Muscle of leg (tissue), 3 donors: ENCODE measurements at regions not wholly inside any gene's neighbourhood (a gene's known extent, or its start where the extent isn't known, plus 50 kb on each side); places are given as distances from the start of the nearest gene placed in this dataset.

Experiments used
- DNase-seq: peaks from one replicate; pipeline ENCODE4 v3.0.0; 2013
- H3K27ac ChIP-seq: one replicate; pipeline ENCODE4 v1.5.1; 2013; ENCODE audit warnings: mild to moderate bottlenecking, low read length, control low read depth
- H3K27me3 ChIP-seq: one replicate; pipeline ENCODE4 v1.6.1; 2013; ENCODE audit warnings: low read length; ENCODE audit not compliant: control insufficient read depth, insufficient read depth
- H3K36me3 ChIP-seq: one replicate; pipeline ENCODE4 v1.6.1; 2013; ENCODE audit warnings: low read length; ENCODE audit not compliant: control insufficient read depth, insufficient read depth
- H3K4me1 ChIP-seq: one replicate; pipeline ENCODE4 v1.6.1; 2013; ENCODE audit warnings: low read length; ENCODE audit not compliant: control insufficient read depth, insufficient read depth
- H3K4me3 ChIP-seq: one replicate; pipeline ENCODE4 v1.5.1; 2013; ENCODE audit warnings: low read length, control low read depth
- H3K9me3 ChIP-seq: replicated peaks from 2 replicates; pipeline ENCODE4 v1.6.1; 2013; ENCODE audit warnings: low read depth, low read length; ENCODE audit not compliant: control insufficient read depth
- WGBS: methylation state at CpG from one replicate; pipeline ENCODE4 v1.1.5; 2013; ENCODE audit warnings: missing lambda C conversion rate; ENCODE audit not compliant: insufficient coverage; 5-methylcytosine and 5-hydroxymethylcytosine counted together

DNA sequence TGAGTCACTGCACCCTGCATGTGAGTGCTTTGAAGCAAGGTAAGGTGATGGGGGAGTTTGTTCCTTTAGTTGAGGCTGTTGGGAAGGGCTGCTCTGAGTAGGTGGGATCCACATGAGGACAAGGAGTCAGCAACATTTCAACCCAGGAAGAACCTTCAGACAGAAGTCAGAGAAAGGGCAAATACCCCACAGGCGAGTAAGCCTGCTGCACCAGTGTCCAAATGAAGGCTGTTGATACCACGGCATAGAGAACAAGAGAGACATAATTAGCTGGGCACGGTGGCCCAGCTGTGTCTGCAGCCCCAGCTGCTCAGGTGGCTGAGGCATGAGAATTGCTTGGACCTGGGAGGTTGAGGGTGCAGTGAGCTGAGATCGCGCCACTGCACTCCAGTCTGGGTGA lies 54.3 kb upstream of the CLMP start:
- WGBS, result 79% methylated on average over 5 of the region's 5 CpGs
- DNase-seq, result no peak
- Histone ChIP-seq H3K4me1 (peaks cover 13% of the 10 kb centered on the region), H3K27me3 (no peaks in the 10 kb centered on the region), H3K27ac (no peak overlapping the region), H3K9me3 (no peaks in the 10 kb centered on the region), H3K4me3 (no peak overlapping the region), H3K36me3 (no peaks in the 10 kb centered on the region)

DNA sequence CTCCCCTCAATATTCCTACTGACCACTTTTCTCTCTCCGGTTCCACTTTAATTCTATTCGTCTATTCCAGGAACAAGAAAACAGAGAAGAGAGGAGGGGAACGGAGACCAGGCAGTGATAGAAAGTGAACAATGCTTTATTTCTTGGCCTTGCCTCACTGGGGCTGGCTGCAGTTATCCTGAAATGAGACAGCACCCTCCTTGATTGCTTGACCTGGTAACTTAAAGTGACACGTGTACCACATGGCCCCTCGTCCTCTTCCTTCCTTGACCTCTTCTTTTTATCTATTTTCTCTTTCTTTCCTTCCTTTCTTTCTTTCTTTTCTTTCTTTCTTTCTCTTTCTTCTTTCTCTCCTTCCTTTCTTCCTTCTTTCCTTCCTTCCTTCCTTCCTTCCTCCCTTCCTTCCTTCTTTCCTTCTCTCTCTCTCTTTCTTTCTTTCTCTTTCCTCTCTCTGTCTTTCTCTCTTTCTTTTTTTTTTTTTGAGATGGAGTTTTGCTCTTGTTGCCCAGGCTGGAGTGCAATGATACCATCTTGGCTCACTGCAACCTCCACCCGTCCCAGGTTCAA lies 52.8 kb upstream of the CLMP start:
- no peaks in the 10 kb centered on the region for H3K27me3 ChIP-seq
- H3K36me3 ChIP-seq, result no peaks in the 10 kb centered on the region
- H3K4me1 ChIP-seq, result peaks cover 13% of the 10 kb centered on the region
- no peak overlapping the region for H3K27ac ChIP-seq
- whole genome bisulfite sequencing, result 29% methylated on average over 2 of the region's 6 CpGs
- H3K9me3 ChIP-seq, result no peaks in the 10 kb centered on the region
- no peak for DNase-seq
- H3K4me3 ChIP-seq, result no peak overlapping the region

DNA sequence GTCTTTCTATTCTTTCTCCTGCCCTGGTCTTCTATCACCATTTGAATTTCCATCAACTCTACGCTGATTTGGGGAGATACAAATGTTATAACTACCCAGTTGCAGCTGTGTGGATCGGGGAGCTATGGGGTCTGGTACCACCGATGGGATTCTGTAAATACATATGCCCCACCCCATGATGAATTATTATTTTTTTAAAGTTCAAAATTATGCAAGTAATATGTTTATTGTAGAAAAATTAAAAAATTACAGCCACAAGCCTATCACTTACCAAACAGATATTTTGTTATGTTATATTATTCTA lies 52.4 kb upstream of the CLMP start:
- no peak overlapping the region for H3K27ac ChIP-seq
- H3K27me3 ChIP-seq, result no peaks in the 10 kb centered on the region
- H3K9me3 ChIP-seq, result no peaks in the 10 kb centered on the region
- WGBS, result no CpG with 5 or more reads among the region's 3 CpGs
- H3K4me3 ChIP-seq, result no peak overlapping the region
- no peak for DNase-seq
- no peaks in the 10 kb centered on the region for H3K36me3 ChIP-seq
- peaks cover 13% of the 10 kb centered on the region for H3K4me1 ChIP-seq

DNA sequence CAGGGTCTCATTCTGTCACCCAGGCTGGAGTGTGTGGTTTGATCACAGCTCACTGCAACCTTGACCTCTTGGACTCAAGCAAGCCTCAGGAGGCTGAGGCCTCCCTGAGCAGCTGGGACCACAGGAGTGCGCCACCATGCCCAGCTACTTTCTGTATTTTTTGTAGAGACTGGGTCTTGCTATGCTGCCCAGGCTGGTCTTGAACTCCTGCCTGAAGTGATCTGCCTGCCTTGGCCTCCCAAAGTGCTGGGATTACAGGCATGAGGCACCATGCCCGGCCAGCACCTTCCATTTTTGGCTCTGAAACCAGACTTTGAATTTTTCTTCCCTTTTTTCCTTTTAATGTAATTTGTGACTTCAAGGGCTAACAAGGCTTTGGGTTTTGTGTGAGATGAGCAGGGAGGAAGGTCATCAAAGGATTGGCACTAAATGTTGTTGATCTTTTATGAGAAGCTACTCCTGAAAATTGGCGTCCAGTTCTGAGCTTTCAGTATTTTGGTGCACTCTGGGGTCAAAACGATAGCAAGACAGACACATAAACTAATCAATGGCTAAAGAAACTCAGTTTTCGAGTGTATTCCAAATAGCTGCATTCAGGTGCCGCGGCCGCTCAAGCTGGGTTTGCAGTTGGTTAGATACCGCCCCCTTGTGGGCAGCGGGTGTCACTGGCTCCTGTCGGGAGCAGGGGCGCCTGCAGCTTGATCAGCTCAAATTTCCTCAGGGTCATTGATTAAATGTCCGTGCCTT lies 51.9 kb upstream of the CLMP start:
- peak; percentile 88 for DNase-seq
- no peaks in the 10 kb centered on the region for H3K9me3 ChIP-seq
- H3K27ac ChIP-seq, result no peak overlapping the region
- H3K27me3 ChIP-seq, result no peaks in the 10 kb centered on the region
- no peaks in the 10 kb centered on the region for H3K36me3 ChIP-seq
- peaks cover 11% of the 10 kb centered on the region for H3K4me1 ChIP-seq
- H3K4me3 ChIP-seq, result no peak overlapping the region
- 2% methylated on average over 8 of the region's 13 CpGs for WGBS

DNA sequence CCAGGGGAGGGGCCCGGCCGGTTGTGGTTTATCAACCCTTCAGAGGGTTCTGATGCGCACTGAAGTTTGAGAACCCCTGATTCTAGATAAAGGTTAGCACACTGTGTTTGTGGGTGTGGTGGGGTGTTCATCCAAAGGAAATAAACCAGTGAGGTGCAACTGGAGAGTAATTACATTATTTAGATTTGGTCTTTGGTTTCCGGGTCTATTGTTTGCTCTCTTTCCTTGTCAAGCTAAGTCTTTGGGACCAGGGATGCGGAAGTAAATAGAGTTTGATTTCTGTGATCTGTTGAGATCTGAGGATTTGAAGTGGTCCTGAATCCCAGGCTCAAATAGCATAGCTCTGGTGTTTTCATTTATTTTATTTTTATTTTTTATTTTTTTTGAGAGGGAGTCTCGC lies 50.5 kb upstream of the CLMP start:
- H3K9me3 ChIP-seq, result no peaks in the 10 kb centered on the region
- WGBS, result 97% methylated on average over 4 of the region's 6 CpGs
- peaks cover 8% of the 10 kb centered on the region for H3K4me1 ChIP-seq
- H3K27me3 ChIP-seq, result no peaks in the 10 kb centered on the region
- H3K27ac ChIP-seq, result no peak overlapping the region
- no peak overlapping the region for H3K4me3 ChIP-seq
- no peak for DNase-seq
- no peaks in the 10 kb centered on the region for H3K36me3 ChIP-seq
